NCI-H2081 treated with DMSO at 0.1 percent for 48 hours (cell line): ENCODE measurements at regions not wholly inside any gene's neighbourhood (a gene's known extent, or its start where the extent isn't known, plus 50 kb on each side); places are given as distances from the start of the nearest gene placed in this dataset.

Experiments used
- DNase-seq: peaks from one replicate; lab custom pipeline; 2025; lab: John Stamatoyannopoulos, UW

DNA sequence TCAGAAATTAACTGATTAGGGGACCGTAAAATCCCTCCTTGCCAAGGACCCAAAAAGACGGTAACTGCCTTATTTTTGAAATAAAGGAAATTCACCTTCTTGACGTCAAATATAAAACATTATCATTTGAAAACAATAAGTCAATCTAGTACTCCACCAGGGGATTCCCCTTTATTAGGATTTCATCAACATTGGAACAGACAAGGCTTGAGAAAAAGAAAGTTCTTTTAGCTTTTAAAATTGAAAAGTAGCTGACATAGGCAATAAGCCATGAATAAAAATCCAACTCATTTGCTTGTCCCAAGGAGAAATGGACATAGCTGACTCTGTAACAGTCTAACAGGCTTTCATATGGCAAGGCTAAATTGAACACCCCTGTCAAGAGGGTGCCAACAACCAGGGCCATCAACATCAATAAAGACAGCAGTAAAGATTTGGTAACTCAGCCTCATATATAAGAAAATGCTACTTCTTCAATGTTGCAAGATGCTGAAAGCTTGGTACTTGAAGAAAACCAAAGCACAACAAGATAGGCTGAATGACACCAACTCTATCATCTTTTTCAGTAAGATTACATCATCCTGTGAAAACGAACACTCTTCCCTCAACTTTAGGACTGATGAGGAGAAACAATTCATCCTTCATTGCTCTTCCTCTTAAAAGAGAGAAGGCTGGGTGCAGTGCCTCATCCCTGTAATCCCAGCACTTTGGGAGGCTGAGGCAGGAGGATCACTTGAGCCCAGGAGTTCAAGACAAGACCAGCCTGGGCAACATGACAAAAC is 121.0 kb upstream of the PRDM1 start:
- DNase-seq, result no peak

DNA sequence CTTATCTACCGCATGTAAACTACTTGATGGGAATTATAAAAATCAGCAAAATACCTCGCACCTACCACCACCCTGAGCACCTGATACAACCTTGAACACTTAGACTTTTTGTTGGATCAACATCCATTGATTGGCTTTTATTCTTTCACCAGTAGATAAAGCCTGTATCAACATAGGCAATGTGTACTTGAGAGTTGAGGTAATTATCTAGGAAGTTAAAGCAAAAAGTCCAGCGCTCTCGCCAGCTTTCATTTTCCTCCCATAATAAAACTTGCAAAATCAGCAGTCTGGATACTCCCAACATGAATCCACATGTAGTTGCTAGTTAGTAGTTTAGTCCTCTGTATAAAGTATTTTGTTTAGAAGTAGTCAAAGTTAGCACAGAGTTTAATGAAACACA is 132.0 kb upstream of the PRDM1 start:
- no peak for DNase-seq

DNA sequence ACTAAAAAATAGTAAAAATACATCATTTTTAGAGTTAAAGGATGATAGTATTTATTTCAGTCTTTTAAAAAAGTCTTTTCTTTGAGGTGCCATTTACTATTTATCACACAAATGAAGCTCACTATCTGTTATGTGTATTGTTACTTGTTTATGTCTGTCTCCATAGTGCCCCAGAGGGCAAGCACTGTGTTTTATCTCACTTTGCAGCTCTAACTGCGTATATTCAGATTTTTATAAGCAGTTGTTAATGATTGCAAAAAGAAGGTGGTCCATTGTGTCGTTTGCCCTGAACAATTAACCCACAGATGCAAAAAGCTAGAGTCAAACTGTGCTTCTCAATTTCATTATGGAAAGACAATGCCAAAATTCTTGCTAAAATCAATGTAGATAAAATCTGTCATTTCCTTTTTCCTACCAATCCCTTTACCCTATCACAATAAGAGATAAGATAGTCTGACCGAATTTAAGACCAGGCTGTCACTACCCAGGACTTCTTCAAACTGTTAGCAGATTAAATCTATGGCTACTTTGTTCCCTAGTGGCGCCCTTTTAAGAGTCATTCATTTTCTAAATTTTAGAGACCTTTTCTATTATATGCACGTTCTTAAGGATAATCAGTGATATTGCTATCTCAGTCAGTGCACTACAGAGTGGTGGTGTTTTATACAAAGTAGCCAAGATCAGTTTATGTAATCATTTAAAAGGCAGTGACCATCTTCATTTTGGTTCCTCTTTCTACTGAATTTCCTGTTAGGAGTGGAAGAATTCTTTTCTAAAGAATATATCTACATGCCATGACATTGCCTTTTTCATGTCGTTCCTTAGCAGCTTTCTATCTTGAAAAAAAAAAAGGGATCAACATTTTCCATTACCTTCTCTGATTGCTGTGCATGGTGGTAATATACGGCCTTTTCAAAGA is 133.1 kb upstream of the PRDM1 start:
- DNase-seq, result no peak

DNA sequence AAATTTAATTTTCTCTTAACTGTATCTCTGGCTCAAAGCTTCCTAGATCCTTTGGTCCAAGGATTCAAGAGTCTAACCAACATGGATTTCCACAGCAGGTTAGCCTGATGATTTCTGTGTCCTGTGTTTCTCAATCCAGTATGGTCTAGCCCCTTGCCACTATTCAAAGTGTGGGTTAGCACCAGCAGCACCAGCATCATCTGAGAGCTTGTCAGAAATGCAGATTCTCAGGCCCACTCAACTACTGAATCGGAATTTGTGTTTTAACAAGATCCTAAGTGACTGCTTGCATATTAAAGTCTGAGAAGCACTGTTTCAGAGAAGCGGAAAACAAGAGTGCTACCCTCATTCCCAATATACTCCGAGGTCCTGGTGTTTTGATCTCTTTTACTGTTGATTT is 133.8 kb upstream of the PRDM1 start:
- DNase-seq, result no peak

DNA sequence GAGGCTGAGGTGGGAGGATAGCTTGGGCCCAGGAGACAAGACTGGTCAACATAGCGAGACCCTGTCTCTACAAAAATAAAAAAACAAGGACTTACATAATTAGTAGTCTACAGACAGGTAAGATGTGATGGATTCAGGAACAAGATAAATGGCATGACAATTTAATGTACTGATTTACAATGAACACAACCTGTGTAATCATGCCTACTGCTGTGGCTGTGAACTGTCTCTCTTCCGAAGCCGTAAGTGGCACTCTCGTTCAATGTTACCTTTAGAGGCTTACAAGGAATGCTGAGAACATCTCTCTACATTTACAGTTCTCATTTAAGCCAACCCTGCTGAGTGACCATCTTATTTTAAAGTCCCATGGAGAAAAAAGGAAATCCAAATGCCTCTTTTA is 134.8 kb upstream of the PRDM1 start:
- no peak for DNase-seq

DNA sequence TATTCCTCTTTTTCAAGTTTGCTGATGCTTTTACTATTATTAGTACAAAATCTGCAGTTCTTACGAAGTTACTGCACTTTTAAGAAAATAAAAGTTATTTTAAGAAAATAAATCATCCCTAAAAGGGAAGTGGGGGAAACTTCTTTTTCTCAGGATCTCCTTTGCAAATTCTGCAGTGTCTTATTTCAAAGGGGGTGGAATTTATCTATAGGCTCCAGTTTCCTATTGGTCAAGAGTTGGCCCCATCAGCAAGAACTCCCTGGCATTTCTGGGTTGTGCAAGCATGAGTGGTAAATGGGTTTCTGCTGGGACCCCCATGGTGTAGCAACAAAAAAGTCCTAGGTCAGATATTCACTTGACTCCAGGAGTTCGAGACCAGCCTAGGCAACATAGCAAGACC is 136.3 kb upstream of the PRDM1 start:
- no peak for DNase-seq

DNA sequence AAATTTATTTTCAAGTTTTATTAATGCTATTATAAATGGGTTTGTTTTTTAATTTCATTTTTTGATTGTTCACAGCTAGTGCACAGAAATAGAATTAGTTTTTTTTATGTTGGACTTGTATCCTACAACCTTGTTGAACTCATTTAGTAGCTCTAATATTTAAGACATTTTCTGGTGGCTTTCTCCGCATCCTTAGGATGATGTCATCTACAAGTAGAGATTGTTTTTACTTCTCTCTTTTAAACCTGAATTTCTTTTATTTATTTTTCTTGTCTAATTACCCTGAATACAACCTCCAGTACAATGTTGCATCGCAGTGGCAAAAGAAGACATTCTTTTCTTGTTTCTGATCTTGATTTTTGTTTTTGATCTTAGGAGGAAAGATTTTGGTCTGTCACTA is 142.6 kb upstream of the PRDM1 start:
- DNase-seq, result no peak

DNA sequence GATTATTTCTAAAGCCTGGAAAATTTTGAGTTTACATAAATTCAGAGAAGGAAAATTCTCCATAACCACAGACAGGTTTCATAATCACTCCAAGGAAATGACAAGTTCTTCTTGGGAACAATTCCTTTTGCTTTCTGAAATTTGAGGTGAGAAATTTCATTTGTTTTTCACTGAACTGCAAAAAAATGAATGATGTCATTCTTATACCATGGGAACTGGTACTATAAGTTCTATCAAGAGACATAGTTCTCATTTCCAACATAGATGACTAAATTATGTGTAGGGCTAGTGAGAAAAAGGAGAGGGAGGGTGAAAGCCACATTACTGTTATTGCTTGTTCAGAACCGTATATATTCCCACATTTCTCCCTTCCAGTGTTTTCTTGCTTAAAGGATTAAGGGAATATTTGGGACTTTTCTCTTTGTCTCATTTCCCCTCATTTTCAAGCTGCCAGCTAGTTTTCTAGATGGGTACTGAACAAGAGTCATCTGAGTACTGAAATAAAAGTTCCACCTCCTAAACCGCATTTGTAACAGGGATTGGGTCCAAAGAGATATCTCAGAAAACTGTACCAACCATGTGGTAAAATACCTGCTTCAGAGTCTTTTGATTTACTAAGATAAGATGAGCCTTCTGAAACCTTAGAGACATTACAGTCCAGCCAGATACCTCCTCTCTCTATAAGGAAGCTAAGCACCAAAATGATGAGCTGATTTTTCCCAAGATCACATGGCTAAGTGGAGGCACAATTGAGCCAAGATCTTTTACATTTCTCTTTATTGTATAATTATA is 144.3 kb upstream of the PRDM1 start:
- DNase-seq, result no peak

DNA sequence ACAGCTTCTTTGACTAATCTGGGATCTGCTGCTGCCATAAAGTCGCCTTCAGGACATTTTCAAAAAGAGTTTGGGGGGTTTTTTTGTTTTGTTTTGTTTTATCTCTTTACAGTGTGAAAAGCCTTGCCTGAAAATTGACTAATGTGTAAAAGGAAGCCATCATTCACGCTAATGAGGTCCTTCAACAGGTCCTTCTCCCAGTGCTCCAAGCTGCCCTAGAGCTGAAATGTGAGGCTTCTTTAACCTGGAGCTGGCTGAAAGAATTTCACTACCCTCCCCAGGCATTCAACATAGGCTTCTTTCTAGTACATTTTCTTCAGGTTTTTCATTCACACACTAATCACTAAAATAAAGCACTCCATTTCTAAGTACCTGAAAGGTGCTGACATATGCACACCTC is 145.1 kb upstream of the PRDM1 start:
- no peak for DNase-seq

DNA sequence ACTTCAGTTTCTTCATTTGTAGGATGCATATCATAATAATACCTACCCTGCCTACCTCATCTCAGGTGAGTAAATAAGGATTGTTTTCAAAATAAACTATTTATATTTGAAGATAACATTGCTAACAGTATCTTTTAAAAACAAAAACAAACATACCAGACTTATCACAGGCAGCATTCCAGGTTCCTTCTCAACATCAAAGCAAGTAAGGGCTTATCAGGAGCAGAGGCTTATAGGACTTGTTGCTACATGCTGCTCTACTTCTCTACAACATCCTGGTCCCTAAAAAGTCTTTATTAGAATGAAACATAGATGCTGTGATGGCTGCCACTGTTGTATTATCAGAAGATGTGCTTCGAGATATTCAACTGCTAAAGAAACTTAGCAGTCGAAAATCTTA is 149.2 kb upstream of the PRDM1 start:
- DNase-seq, result no peak

DNA sequence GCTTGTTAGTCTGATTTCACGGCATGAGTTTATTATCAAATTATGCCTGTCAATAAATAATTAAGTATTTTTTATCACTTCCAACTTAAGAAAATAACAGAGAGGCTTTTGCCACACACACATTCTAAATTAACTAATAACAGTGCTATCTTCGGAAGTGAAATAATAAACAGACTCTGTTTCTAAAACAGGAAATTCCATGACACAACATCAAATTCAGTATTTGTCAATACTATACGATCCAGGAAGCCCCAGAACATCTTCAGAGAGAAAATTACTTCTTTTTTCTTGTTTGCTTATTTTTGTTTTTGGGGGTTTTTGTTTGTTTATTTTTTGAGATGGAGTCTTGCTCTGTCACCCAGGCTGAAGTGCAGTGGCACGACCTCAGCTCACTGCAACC is 150.7 kb upstream of the PRDM1 start:
- no peak for DNase-seq

DNA sequence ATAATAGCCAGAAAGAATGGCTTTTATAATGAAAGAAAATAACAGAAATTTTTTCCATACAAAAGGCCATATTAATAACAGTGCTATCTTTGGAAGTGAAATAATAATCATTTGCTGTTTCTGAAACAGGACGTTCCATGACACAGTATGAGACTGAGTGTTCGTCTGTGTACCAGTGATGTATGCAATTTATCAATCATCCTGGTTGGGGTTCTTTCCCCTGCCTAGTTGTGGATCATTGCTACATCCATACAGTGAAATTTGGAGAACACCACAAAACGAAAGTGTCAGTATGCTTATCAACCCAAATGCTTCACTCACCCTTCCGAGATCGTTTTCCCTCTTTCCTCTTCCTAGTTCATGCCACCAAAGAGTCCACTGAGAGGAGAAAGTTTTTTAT is 151.4 kb upstream of the PRDM1 start:
- no peak for DNase-seq

DNA sequence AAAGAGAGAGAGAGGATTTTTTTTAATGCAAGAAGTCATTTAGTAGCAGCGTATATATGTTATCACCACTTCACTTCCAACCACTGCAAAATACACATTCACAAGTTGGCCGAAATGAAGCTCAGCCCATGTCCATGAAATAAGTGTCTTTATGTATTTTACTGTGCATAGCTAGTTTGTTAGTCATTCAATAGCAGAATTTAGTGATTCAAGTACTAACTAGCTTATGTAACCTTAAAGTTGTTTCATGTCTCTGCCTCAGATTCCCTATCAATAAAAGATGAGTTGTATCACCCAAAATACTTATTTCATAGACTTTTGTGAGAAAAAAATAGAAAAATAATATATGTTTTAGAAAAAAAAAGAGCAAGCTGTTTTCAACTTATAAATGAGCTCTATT is 153.7 kb upstream of the PRDM1 start:
- no peak for DNase-seq

DNA sequence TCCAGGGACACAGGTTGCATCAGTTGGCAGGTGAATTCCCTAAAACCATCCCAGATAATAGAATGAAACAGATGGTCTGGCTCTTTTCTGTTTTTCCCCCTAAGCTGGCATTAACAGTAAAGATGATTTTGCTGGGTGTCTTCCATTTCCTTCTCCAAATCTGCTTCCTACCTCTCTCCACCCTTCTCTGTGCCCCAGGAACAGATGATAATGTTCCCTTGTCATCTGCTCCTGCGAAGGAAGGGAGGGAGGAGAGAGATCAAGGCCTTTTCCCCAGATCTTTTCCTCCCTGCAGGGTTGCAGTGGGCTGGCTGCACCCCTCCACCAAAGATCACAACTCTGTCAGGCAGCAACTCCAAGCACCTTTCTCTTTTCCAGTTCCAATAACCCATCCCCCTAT is 156.5 kb upstream of the PRDM1 start:
- DNase-seq, result no peak

DNA sequence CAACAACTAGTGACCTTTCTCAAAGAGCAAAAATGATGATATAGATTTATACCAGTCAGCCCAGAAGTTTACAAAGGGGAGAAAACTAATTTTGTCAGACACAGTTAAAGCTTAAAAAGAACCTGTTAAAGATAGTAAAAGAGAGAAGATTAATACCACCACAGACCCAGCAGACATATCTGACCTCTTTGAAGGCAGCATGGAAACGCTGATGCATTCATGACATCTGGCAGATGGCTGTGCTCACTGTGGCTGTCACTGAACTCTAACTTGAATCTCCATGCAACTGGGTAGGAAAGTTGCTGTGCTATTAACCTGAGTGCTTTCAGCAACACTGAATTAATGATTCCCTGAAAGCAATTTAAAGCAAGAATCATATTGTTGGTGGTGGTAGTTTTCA is 159.8 kb upstream of the PRDM1 start:
- no peak for DNase-seq

DNA sequence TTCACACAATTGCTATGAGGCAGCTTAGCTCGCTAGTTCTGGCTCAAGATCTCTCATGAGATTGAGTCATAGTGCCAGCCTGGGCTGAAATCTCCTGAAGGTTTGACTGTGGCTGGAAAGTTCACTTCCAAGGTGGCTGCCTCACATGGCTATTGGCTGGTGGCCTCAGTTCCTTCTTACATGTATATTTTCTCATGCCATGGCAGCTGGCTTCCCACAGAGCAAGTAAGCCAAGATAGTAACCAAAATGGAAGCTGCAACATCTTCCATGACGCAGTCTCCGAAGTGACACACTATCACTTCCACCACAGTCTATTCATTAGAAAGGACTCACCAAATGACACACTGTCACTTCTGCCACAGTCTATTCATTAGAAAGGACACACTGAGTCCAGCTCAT is 160.4 kb upstream of the PRDM1 start:
- DNase-seq, result no peak

DNA sequence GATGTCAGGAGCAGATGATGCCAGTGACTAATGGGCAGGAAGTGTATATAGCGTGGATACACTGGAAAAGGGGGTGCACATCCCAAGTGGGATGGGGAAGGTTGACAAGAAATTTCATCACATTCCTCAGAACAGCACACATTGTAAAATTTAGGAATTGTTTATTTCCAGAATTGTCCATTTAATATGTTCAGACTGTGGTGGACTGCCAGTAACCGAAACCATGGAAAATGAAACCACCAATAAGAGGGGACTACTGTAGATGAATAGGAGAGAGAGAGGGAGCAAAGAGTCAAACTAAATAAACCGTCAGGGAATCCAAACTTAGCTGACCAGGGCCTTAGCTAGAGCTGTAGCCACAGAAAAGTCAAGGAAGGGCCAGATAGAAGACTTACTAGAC is 164.4 kb upstream of the PRDM1 start:
- DNase-seq, result no peak

DNA sequence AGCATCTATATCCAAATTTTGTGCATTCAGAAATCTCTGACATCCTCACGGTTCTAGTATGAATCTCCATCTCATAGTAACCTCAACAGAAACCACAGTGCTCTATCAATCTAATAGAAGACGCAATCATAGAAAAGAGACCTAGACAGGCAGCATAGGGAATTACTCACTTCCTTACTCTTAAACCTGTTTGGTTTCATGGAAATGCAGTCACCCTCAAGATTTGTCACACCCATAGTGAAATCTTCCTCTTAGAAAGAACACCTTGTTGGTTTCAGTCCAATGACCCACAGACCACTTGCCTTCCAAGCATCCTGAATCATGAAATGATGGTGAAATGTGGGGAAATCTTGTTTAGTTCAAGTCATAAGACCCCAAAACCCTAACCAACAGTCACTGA is 166.1 kb upstream of the PRDM1 start:
- DNase-seq, result no peak

DNA sequence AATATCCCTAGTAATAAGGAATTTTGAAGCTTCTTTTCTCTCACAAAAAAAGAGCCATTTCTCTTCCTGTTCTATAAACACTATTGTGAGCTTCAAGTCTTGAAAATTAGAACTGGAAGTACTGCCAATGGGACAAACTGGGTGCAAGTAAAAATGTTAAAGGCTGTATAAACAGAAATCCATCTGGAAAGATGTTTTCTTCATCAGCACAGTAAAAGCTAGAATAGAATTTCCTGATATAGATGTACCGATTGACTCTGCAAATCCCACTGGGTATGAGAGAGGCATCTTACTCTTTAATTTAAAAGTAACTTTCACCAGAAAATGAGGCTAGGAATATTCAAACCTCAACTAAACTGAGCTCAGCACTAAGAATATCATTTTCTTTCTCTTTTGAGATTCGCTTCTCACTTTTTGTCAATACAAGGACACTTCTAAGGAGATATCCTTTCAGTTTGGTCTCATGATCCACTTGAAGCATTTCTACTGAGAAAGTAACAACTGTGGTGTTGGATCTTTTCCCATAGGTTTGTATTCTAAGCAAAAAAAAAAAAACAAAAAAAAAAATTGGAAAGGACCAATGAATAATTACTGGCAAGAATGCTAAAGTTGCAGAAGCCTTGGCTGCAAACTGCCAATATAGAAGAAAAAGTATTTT is 169.0 kb upstream of the PRDM1 start:
- DNase-seq, result no peak

DNA sequence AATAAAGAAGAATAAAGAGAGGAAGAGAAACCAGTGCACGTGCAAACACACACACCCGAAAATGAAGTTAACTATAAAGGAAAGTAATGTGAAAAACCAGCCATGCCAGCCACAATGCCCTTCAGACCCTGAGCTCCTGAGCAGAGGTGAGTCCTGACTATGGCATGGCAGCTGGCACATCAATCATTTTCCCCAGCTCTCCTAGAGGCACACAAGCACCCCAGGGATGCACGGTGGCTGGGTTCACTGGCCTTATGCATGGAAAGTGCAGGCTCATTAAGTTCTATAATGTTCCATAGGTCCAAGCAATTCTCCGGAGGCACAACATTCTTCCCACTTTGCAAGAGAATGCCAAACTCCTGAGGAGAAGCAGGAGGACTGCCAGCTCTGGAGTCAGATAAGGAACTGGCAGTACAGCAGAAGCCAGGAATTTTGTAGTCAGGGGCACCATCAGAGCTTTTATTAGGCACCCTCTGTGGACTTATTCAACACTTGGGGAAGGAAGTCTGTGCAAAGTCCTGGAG is 175.0 kb upstream of the PRDM1 start:
- DNase-seq, result no peak

DNA sequence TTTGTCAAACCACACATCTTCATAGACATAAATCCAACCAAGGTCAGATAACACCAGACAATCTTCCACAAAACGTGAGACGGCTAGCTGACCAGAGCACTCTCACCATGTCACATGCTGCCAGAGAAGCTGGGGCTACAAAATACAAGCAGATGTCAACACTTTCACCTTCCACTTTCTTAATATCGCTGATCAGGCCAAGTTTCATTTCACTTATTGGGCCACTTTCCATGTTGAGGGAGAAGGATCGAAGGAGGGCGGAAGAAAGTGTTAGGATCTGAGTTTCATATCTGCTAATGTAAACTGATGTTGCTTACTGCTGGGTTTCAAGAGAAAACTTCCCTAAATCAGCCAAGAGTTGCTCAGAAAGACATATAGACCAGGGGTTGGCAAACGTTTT is 177.0 kb upstream of the PRDM1 start:
- DNase-seq, result no peak

DNA sequence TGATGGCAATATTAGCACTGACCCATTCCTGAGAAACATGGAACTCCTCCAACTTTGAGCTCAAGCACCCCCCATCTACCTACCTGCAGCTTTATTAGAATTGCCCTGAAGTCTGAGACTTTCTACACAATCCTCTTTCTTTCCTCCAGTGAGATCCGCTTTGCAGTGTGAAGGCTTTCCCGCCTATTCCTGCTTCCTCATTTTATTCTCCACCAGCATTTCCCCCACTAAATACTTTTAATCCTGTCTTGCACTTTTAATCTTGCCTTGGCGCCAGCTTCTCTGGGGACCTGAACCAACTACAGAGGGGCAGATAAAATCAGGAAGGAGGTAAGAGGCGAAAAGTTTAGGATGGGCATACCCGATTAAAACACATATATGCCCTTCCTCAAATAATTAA is 178.1 kb upstream of the PRDM1 start:
- no peak for DNase-seq
